Esophagus muscularis mucosa (tissue), 4 donors: ENCODE measurements at regions not wholly inside any gene's neighbourhood (a gene's known extent, or its start where the extent isn't known, plus 50 kb on each side); places are given as distances from the start of the nearest gene placed in this dataset.

Source experiments
- DNase-seq: peaks from one replicate; pipeline ENCODE4 v3.0.0-alpha.2; 2017; ENCODE audit errors: extremely low spot score
- H3K27ac ChIP-seq, 4 donors: fragments of 200-600 bp; sonication (generic); replicated peaks in 1 of 4; 1 replicate in 3 of 4; 2 replicates in 1 of 4; pipeline ENCODE4 v1.5.1; 2016 to 2019; ENCODE audit warnings: mild to moderate bottlenecking in 1 of 4
- H3K27me3 ChIP-seq, 4 donors: fragments of 200-600 bp; sonication (generic); one replicate each; pipeline versions ENCODE4 v1.5.1 to v1.6.0; 2016 to 2019
- H3K36me3 ChIP-seq, 4 donors: fragments of 200-600 bp; sonication (generic); one replicate each; pipeline ENCODE4 v1.5.1; 2016 to 2019
- H3K4me1 ChIP-seq, 4 donors: fragments of 200-600 bp; sonication (generic); one replicate each; pipeline ENCODE4 v1.5.1; 2016 to 2019
- H3K4me3 ChIP-seq, 4 donors: fragments of 200-600 bp; sonication (generic); 1 replicate in 2 of 4; 2 replicates in 2 of 4; pipeline ENCODE4 v1.5.1; 2016 to 2019; ENCODE audit warnings: mild to moderate bottlenecking in 4 of 4, moderate library complexity in 1 of 4
- H3K9me3 ChIP-seq, 4 donors: fragments of 200-600 bp; sonication (generic); 1 replicate in 3 of 4; 2 replicates in 1 of 4; pipeline ENCODE4 v1.5.1; 2016 to 2019
- CTCF ChIP-seq, 3 experiments: fragments of 200-600 bp in 2 of 3; fragments of 450-650 bp in 1 of 3; sonication (generic) in 2 of 3; IDR thresholded peaks; one replicate each; pipeline ENCODE4 v1.5.1; 2017 to 2019; ENCODE audit warnings: antibody characterized with exemption in 3 of 3, mild to moderate bottlenecking in 2 of 3, moderate library complexity in 1 of 3
- EP300 ChIP-seq: sonication (generic); formaldehyde crosslinking; IDR thresholded peaks from one replicate; pipeline ENCODE4 v1.6.1; 2017; ENCODE audit warnings: antibody characterized with exemption
- POLR2A ChIP-seq: fragments of 450-650 bp; IDR thresholded peaks from one replicate; pipeline ENCODE4 v1.6.1; 2017; ENCODE audit warnings: antibody characterized with exemption, moderate library complexity, mild to moderate bottlenecking, low read depth
- POLR2AphosphoS5 ChIP-seq, 2 donors: sonication (generic); formaldehyde crosslinking; IDR thresholded peaks; one replicate each; pipeline ENCODE4 v1.6.1; 2017; ENCODE audit warnings: antibody characterized with exemption in 2 of 2
- WGBS: methylation state at CpG from one replicate; pipeline ENCODE4 v1.1.5; 2018; 5-methylcytosine and 5-hydroxymethylcytosine counted together
- intact Hi-C: fragments of 100-400 bp; cut with DNase I; formaldehyde crosslinking; loops from one replicate; pipeline ENCODE4 v1.15.1; 2023

DNA sequence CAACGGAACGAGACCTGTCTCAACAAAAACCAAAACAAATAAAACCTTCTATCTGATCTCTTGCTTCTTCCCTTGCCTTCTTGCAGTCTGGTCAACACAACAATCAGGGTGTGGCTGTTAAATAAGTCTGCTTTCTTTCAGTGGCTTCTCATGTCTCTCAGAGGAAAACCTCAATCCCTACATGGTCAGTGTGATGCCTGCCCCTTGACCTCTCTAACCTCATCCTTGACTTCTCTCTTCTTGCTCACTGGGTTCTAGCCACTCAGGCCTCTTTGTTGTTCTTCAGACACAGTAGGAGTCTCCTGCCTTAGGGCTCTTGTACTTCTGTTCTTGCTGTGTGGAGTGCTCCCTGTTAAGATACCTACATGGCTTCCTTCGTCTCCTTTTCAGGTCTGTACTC is 220.4 kb downstream of the SDHAF3 start:
- Histone ChIP-seq H3K4me3 (no peak overlapping the region), H3K27ac (no peak overlapping the region), H3K27me3 (no peaks in the 10 kb centered on the region), H3K9me3 (peaks cover 0 to 3% (median 0%) of the 10 kb centered on the region in 4 donors), H3K36me3 (no peaks in the 10 kb centered on the region), H3K4me1 (no peaks in the 10 kb centered on the region)
- TF ChIP-seq CTCF (IDR thresholded peaks at IDR 0.05) = no peak
- TF ChIP-seq POLR2A = no peak
- no peak for TF ChIP-seq EP300
- TF ChIP-seq POLR2AphosphoS5 (IDR thresholded peaks at IDR 0.05) = no peak
- intact Hi-C loops = no loop called here
- 93% methylated on average over 3 of the region's 3 CpGs for WGBS
- no peak for DNase-seq

DNA sequence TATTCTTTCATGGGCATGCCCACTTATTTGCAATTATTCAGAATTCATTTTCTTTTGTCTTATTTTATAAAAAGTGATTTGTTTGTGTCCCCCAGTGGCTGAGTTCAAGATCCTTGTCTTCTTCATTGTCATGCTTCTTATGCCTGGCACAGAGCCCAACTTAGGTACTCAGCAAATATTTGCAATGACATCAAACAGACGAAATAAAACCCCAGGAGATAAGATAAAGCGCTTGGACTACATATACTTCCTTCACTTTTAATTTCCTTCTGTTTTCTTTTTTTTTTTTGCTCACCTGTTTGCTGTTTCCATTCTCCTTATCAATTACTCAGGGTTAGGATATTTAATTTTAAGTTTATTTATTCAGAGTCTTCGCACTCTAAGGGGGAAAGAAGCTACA is 225.0 kb downstream of the SDHAF3 start:
- H3K27ac ChIP-seq = no peak overlapping the region
- DNase-seq = no peak
- intact Hi-C loops = no loop called here
- H3K36me3 ChIP-seq = no peaks in the 10 kb centered on the region
- H3K4me1 ChIP-seq = no peaks in the 10 kb centered on the region
- no peaks in the 10 kb centered on the region for H3K27me3 ChIP-seq
- 54% methylated on average over 3 of the region's 3 CpGs for WGBS
- H3K4me3 ChIP-seq = no peak overlapping the region
- no peaks in the 10 kb centered on the region for H3K9me3 ChIP-seq
- TF ChIP-seq POLR2A = no peak

DNA sequence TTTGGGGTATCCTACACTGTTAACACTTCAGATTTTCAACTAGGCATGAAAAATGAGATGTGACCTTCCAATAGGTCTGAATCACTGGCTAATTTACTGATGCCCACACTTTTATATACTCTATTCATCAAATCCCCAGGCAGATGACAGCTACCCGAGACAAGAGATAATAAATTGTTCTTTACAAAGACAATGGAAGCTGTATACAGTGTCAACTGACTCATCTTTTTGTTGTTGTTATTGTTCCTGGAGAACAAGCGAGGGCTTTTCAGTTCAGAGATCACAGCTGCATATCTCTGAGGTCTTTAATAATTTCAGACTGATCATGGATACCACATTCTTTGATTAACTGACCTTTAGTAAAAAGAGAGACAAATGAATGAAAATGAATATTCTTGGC is 228.9 kb downstream of the SDHAF3 start:
- H3K9me3 ChIP-seq = peaks cover 0 to 14% (median 10%) of the 10 kb centered on the region in 4 donors
- intact Hi-C loops = no loop called here
- H3K27ac ChIP-seq = no peak overlapping the region
- H3K4me3 ChIP-seq = no peak overlapping the region
- no peaks in the 10 kb centered on the region for H3K27me3 ChIP-seq
- no peak for DNase-seq
- H3K36me3 ChIP-seq = no peaks in the 10 kb centered on the region
- 61% methylated on average over 2 of the region's 2 CpGs for WGBS
- TF ChIP-seq POLR2AphosphoS5 (IDR thresholded peaks at IDR 0.05) = no peak
- no peaks in the 10 kb centered on the region for H3K4me1 ChIP-seq

- intact Hi-C loops = no loop called here
- H3K36me3 ChIP-seq = no peaks in the 10 kb centered on the region
- H3K27ac ChIP-seq = no peak overlapping the region
- TF ChIP-seq POLR2AphosphoS5 (IDR thresholded peaks at IDR 0.05) (no peak), EP300 (no peak), POLR2A (no peak), CTCF (IDR thresholded peaks at IDR 0.05) (no peak)
- H3K9me3 ChIP-seq = peaks cover 0 to 22% (median 15%) of the 10 kb centered on the region in 4 donors
- no peaks in the 10 kb centered on the region for H3K4me1 ChIP-seq
- no peak overlapping the region for H3K4me3 ChIP-seq
- no peaks in the 10 kb centered on the region for H3K27me3 ChIP-seq
- 92% methylated on average over 1 of the region's 1 CpG for WGBS
- DNase-seq = no peak
Measured at GRCh38 chr7:97351488-97351887, 234.0 kb downstream of the SDHAF3 start.

GRCh38 chr7:97357459-97357858 is 240.0 kb downstream of the SDHAF3 start:
- Histone ChIP-seq H3K36me3 (no peaks in the 10 kb centered on the region), H3K27ac (no peak overlapping the region), H3K27me3 (no peaks in the 10 kb centered on the region), H3K9me3 (peaks cover 0 to 1% (median 0%) of the 10 kb centered on the region in 4 donors), H3K4me3 (no peak overlapping the region), H3K4me1 (no peaks in the 10 kb centered on the region)
- DNase-seq = no peak
- intact Hi-C loops = no loop called here
- TF ChIP-seq CTCF (IDR thresholded peaks at IDR 0.05) (no peak), POLR2A (no peak), EP300 (no peak), POLR2AphosphoS5 (IDR thresholded peaks at IDR 0.05) (no peak)

DNA sequence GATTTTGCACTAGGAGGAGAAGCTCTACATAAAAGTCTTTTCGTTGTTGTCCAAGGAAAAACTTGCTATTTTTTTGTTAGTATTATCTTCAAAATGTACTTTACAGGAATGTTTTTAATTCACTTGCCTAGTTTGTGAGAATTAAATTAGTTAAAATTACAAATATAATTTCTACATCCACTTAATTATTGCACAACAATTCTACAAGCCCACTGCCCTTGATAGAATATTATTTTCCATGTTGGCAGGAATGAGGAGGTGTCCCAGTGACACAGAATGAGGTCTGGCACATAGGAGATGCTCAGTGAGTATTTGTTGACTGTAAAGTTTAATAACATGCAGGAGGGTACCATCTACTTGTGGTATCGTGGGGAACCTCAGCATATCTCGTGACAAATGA is 255.4 kb downstream of the SDHAF3 start:
- WGBS = 59% methylated on average over 3 of the region's 3 CpGs
- peaks cover 0 to 1% (median 0%) of the 10 kb centered on the region in 4 donors for H3K9me3 ChIP-seq
- H3K4me3 ChIP-seq = no peak overlapping the region
- no peak for DNase-seq
- no peak overlapping the region for H3K27ac ChIP-seq
- no peak for TF ChIP-seq POLR2A
- TF ChIP-seq CTCF (IDR thresholded peaks at IDR 0.05) = no peak
- TF ChIP-seq EP300 = no peak
- no peak for TF ChIP-seq POLR2AphosphoS5 (IDR thresholded peaks at IDR 0.05)
- intact Hi-C loops = no loop called here
- H3K4me1 ChIP-seq = no peaks in the 10 kb centered on the region
- no peaks in the 10 kb centered on the region for H3K27me3 ChIP-seq
- H3K36me3 ChIP-seq = no peaks in the 10 kb centered on the region
